ENCODE measurements at regions not wholly inside any gene's neighbourhood (a gene's known extent, or its start where the extent isn't known, plus 50 kb on each side); places are given as distances from the start of the nearest gene placed in this dataset.

DNA sequence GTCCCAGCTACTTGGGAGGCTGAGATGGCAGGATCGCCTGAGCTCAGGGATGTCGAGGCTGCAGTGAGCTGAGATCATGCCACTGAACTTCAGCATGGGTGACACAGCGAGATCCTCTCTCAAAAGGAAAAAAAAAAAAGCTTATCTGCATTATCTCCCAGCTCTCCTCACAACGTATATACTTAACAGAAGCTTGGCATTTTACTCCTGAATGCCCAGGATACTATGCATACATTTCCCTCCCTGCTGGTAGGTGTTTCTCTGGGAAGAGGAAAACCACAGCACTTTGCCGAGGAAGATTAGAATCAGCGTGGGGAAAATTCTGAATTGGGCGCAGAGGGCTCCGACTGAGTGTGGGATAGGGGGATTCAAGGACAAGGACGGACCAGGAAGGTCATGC lies 800.6 kb downstream of the DHX35 start:
- no peak overlapping the region for H3K4me3 ChIP-seq
- H3F3A ChIP-seq (ENCODE audit: insufficient read depth, low read depth), result no peaks in the 10 kb centered on the region
- H3K4me1 ChIP-seq (replicated peaks; ENCODE audit: insufficient read depth), result no peaks in the 10 kb centered on the region
- intact Hi-C loops (cut with micrococcal nuclease; ENCODE audit: unreplicated experiment), result no loop called here
- H2AFZ ChIP-seq, result no peak overlapping the region
- peaks cover 4% of the 10 kb centered on the region; the same call in 1 of the 2 replicates for H3K9me3 ChIP-seq (ENCODE audit: insufficient read depth, low read depth)
- H3K36me3 ChIP-seq (ENCODE audit: low read depth), result no peaks in the 10 kb centered on the region
- no peaks in the 10 kb centered on the region for H3K79me2 ChIP-seq (ENCODE audit: low read depth)
- DNase-seq, result no peak
- no peaks in the 10 kb centered on the region for H3K9me2 ChIP-seq (ENCODE audit: insufficient read depth)
- BruUV-seq (replicated peaks), result no TSS peak
- CTCF ChIA-PET, result no interaction called here
- H3K27me3 ChIP-seq (ENCODE audit: insufficient read depth, low read depth), result 0 out of 2 replicates have a peak, but pooled peaks cover 7% of the 10 kb centered on the region
- H4K20me1 ChIP-seq (ENCODE audit: insufficient read depth), result no peaks in the 10 kb centered on the region
- TF ChIP-seq, protein P1, sequence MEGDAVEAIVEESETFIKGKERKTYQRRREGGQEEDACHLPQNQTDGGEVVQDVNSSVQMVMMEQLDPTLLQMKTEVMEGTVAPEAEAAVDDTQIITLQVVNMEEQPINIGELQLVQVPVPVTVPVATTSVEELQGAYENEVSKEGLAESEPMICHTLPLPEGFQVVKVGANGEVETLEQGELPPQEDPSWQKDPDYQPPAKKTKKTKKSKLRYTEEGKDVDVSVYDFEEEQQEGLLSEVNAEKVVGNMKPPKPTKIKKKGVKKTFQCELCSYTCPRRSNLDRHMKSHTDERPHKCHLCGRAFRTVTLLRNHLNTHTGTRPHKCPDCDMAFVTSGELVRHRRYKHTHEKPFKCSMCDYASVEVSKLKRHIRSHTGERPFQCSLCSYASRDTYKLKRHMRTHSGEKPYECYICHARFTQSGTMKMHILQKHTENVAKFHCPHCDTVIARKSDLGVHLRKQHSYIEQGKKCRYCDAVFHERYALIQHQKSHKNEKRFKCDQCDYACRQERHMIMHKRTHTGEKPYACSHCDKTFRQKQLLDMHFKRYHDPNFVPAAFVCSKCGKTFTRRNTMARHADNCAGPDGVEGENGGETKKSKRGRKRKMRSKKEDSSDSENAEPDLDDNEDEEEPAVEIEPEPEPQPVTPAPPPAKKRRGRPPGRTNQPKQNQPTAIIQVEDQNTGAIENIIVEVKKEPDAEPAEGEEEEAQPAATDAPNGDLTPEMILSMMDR (conservative IDR thresholded peaks at IDR 0.05), result no peak
- TF ChIP-seq EZH2 (IDR thresholded peaks at IDR 0.05; ENCODE audit: low read depth), result no peak
- POLR2A ChIA-PET (ENCODE audit: unreplicated experiment), result no interaction called here
- no peak overlapping the region for H3K4me2 ChIP-seq
- H3K27ac ChIP-seq, result no peak overlapping the region

DNA sequence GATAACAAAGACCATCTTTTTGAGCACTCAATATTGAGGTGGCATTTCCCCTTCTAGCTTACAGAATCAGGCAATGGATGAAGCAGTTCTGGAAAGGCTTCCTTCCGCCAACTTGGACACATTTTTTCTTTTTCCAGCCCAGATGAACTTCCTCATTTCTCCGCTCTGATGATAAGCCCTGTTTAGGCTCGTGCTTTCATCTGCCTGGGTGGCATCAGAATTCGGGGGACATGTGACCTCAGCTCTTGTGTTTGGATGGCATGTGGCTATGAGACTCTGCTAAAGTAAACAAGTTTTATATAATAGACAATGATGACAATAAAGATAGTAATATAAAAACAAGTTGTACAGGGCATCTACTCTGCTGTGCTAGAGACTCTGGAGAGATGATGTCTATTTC lies 796.7 kb downstream of the DHX35 start:
- Histone ChIP-seq H3K4me3 (no peak overlapping the region), H3K79me2 (ENCODE audit: low read depth) (no peaks in the 10 kb centered on the region), H4K20me1 (ENCODE audit: insufficient read depth) (no peaks in the 10 kb centered on the region), H3K9me2 (ENCODE audit: insufficient read depth) (no peaks in the 10 kb centered on the region), H3K4me2 (no peak overlapping the region), H3K9me3 (ENCODE audit: insufficient read depth, low read depth) (no peaks in the 10 kb centered on the region), H3K27me3 (ENCODE audit: insufficient read depth, low read depth) (0 out of 2 replicates have a peak, but pooled peaks cover 7% of the 10 kb centered on the region), H3K4me1 (replicated peaks; ENCODE audit: insufficient read depth) (no peaks in the 10 kb centered on the region), H3K27ac (no peak overlapping the region), H2AFZ (no peak overlapping the region), H3K36me3 (ENCODE audit: low read depth) (no peaks in the 10 kb centered on the region), H3F3A (ENCODE audit: insufficient read depth, low read depth) (no peaks in the 10 kb centered on the region)
- CTCF ChIA-PET, result no interaction called here
- POLR2A ChIA-PET (ENCODE audit: unreplicated experiment), result no interaction called here
- no peak for TF ChIP-seq EZH2 (IDR thresholded peaks at IDR 0.05; ENCODE audit: low read depth)
- TF ChIP-seq, protein P1 (conservative IDR thresholded peaks at IDR 0.05), result no peak
- no TSS peak for BruUV-seq (replicated peaks)
- intact Hi-C loops (cut with micrococcal nuclease; ENCODE audit: unreplicated experiment), result no loop called here
- DNase-seq, result no peak

DNA sequence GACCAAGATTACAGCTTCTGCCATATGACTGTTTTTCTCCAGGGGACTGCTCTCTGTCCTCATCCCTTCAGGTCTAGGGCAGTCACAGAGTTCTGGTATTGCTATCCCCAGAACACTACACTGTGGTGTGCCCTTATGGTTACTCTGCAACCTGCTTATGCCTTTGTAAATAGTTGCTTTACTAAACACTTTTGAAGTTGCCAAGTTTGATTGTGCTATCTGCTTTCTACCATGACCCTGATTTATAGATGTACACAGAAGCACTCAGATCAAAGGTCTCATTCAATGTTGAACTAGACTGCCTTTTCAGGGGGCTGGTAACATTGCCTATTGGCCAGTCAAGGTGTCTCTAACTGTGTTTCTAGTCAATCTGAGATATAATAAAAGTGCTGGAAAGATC lies 794.7 kb downstream of the DHX35 start:
- Histone ChIP-seq H3K4me1 (replicated peaks; ENCODE audit: insufficient read depth) (no peaks in the 10 kb centered on the region), H2AFZ (no peak overlapping the region), H3K79me2 (ENCODE audit: low read depth) (no peaks in the 10 kb centered on the region), H3K9me3 (ENCODE audit: insufficient read depth, low read depth) (no peaks in the 10 kb centered on the region), H3K27ac (no peak overlapping the region), H3K4me2 (no peak overlapping the region), H3K27me3 (ENCODE audit: insufficient read depth, low read depth) (0 out of 2 replicates have a peak, but pooled peaks cover 3% of the 10 kb centered on the region), H3F3A (ENCODE audit: insufficient read depth, low read depth) (no peaks in the 10 kb centered on the region), H4K20me1 (ENCODE audit: insufficient read depth) (no peaks in the 10 kb centered on the region), H3K9me2 (ENCODE audit: insufficient read depth) (no peaks in the 10 kb centered on the region), H3K4me3 (no peak overlapping the region), H3K36me3 (ENCODE audit: low read depth) (no peaks in the 10 kb centered on the region)
- intact Hi-C loops (cut with micrococcal nuclease; ENCODE audit: unreplicated experiment), result no loop called here
- no TSS peak for BruUV-seq (replicated peaks)
- TF ChIP-seq, protein P1 (conservative IDR thresholded peaks at IDR 0.05), result no peak
- no peak for TF ChIP-seq EZH2 (IDR thresholded peaks at IDR 0.05; ENCODE audit: low read depth)
- ChIA-PET POLR2A (ENCODE audit: unreplicated experiment) (no interaction called here), CTCF (no interaction called here)
- no peak for DNase-seq
